ENCODE measurements at regions not wholly inside any gene's neighbourhood (a gene's known extent, or its start where the extent isn't known, plus 50 kb on each side); places are given as distances from the start of the nearest gene placed in this dataset.

DNA sequence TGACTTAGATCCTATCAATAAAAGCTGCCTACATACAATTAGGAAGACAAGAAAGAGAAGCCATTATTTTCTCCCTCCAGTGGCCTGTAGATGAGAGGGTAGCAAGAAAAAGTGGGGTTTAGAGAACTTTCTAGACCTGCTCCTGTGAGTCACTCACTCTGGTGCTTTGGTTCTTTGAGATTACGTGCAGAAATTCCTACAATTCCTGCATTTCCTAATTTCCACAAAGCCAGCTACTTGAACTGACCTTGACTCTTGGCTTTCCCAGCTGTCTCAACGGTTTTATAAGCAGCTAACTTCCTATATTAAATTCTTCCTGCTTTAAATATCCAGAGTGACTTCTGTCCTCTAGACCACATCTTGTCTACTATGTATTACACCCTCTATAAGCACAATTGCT lies 899.5 kb upstream of the KLHL29 start:
- no peak overlapping the region for H3K4me3 ChIP-seq (ENCODE audit: low read depth, low read length)
- H3K36me3 ChIP-seq (ENCODE audit: control insufficient read depth in 2 of 2, insufficient read depth in 1 of 2, low read length in 2 of 2) = no peaks in the 10 kb centered on the region
- no peaks in the 10 kb centered on the region for H3K9me3 ChIP-seq (ENCODE audit: control insufficient read depth, insufficient read depth, low read depth, low read length)
- TF ChIP-seq ZNF621 (tag by site-specific recombination; IDR thresholded peaks at IDR 0.05) (no peak), TCF7L2 (IDR thresholded peaks at IDR 0.05; ENCODE audit: borderline replicate concordance, low read depth, low read length) (no peak)
- H3K27ac ChIP-seq (ENCODE audit: extremely low read depth, low read depth, low read length) = no peak overlapping the region
- no peaks in the 10 kb centered on the region for H3K4me1 ChIP-seq (ENCODE audit: control insufficient read depth, insufficient read depth, low read length)
- ChIA-PET CTCF (no interaction called here), POLR2A (no interaction called here)

DNA sequence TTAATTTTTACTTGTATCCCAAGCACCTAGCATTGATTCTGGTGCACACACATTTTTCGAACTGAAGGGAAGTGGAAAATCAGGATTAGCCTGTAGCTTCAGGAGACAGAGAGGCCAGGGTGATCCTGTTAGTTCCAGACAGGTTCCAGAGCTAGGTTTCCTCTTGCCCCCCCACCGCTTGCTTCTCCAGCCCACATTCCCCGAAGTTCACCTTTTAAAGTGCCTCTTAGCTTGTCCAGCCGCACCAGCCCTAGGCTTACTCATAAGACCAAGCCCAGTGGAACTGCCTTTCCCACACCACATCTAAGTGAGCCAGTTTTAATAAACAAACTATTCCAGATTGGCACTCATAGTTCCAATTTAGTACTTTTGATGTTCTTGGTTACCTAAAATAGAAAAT lies 898.6 kb upstream of the KLHL29 start:
- Histone ChIP-seq H3K4me1 (ENCODE audit: control insufficient read depth, insufficient read depth, low read length) (no peaks in the 10 kb centered on the region), H3K9me3 (ENCODE audit: control insufficient read depth, insufficient read depth, low read depth, low read length) (no peaks in the 10 kb centered on the region), H3K36me3 (ENCODE audit: control insufficient read depth in 2 of 2, insufficient read depth in 1 of 2, low read length in 2 of 2) (no peaks in the 10 kb centered on the region), H3K27ac (ENCODE audit: extremely low read depth, low read depth, low read length) (no peak overlapping the region), H3K4me3 (ENCODE audit: low read depth, low read length) (no peak overlapping the region)
- POLR2A ChIA-PET = no interaction called here
- TF ChIP-seq ZNF366 (tag by site-specific recombination; conservative IDR thresholded peaks at IDR 0.05) = no peak
- no peak for TF ChIP-seq ZNF133 (tag by site-specific recombination; IDR thresholded peaks at IDR 0.05)
- no peak for TF ChIP-seq SETDB1 (IDR thresholded peaks at IDR 0.05; ENCODE audit: insufficient read length, low read length)
- CTCF ChIA-PET = no interaction called here

DNA sequence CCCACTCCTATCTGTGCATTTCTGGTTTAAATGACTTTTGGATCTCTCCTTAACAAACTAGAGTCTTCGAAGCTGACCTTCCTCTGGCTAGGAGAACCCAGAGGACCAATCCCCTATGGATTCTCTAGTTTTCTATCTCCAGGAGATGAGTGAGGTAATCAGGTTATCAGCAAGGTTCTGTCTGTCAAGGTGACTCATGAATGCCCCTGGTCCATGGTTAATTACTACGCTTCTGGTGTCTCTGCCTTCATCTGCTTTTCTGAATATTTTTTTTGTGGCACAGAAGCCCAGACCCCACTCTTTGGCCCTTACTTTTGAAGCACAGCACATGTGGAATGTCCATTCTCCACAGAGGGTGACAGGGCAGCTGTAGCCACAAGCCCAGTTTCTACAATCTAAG lies 897.9 kb upstream of the KLHL29 start:
- no peak overlapping the region for H3K4me3 ChIP-seq (ENCODE audit: low read depth, low read length)
- H3K27ac ChIP-seq (ENCODE audit: extremely low read depth, low read depth, low read length) = no peak overlapping the region
- TF ChIP-seq, protein P1, sequence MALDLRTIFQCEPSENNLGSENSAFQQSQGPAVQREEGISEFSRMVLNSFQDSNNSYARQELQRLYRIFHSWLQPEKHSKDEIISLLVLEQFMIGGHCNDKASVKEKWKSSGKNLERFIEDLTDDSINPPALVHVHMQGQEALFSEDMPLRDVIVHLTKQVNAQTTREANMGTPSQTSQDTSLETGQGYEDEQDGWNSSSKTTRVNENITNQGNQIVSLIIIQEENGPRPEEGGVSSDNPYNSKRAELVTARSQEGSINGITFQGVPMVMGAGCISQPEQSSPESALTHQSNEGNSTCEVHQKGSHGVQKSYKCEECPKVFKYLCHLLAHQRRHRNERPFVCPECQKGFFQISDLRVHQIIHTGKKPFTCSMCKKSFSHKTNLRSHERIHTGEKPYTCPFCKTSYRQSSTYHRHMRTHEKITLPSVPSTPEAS (tag by site-specific recombination; IDR thresholded peaks at IDR 0.05) = no peak
- no peak for TF ChIP-seq ZNF660 (tag by site-specific recombination; IDR thresholded peaks at IDR 0.05)
- TF ChIP-seq ZNF175 (tag by site-specific recombination; IDR thresholded peaks at IDR 0.05) = no peak
- no peak for TF ChIP-seq ZSCAN16 (tag by site-specific recombination; IDR thresholded peaks at IDR 0.05)
- no peak for TF ChIP-seq ZNF837 (tag by site-specific recombination; IDR thresholded peaks at IDR 0.05)
- TF ChIP-seq SCRT1 (tag by site-specific recombination; IDR thresholded peaks at IDR 0.05; ENCODE audit: borderline replicate concordance) = no peak
- TF ChIP-seq GLI2 (tag by site-specific recombination; IDR thresholded peaks at IDR 0.05; ENCODE audit: borderline replicate concordance, low read depth) = no peak
- TF ChIP-seq KLF7 (tag by site-specific recombination; IDR thresholded peaks at IDR 0.05; ENCODE audit: borderline replicate concordance) = no peak
- TF ChIP-seq, protein P2, sequence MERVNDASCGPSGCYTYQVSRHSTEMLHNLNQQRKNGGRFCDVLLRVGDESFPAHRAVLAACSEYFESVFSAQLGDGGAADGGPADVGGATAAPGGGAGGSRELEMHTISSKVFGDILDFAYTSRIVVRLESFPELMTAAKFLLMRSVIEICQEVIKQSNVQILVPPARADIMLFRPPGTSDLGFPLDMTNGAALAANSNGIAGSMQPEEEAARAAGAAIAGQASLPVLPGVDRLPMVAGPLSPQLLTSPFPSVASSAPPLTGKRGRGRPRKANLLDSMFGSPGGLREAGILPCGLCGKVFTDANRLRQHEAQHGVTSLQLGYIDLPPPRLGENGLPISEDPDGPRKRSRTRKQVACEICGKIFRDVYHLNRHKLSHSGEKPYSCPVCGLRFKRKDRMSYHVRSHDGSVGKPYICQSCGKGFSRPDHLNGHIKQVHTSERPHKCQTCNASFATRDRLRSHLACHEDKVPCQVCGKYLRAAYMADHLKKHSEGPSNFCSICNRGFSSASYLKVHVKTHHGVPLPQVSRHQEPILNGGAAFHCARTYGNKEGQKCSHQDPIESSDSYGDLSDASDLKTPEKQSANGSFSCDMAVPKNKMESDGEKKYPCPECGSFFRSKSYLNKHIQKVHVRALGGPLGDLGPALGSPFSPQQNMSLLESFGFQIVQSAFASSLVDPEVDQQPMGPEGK (tag by site-specific recombination; IDR thresholded peaks at IDR 0.05) = no peak
- TF ChIP-seq TCF7L2 (IDR thresholded peaks at IDR 0.05; ENCODE audit: borderline replicate concordance, low read depth, low read length) = no peak
- TF ChIP-seq, protein P3, sequence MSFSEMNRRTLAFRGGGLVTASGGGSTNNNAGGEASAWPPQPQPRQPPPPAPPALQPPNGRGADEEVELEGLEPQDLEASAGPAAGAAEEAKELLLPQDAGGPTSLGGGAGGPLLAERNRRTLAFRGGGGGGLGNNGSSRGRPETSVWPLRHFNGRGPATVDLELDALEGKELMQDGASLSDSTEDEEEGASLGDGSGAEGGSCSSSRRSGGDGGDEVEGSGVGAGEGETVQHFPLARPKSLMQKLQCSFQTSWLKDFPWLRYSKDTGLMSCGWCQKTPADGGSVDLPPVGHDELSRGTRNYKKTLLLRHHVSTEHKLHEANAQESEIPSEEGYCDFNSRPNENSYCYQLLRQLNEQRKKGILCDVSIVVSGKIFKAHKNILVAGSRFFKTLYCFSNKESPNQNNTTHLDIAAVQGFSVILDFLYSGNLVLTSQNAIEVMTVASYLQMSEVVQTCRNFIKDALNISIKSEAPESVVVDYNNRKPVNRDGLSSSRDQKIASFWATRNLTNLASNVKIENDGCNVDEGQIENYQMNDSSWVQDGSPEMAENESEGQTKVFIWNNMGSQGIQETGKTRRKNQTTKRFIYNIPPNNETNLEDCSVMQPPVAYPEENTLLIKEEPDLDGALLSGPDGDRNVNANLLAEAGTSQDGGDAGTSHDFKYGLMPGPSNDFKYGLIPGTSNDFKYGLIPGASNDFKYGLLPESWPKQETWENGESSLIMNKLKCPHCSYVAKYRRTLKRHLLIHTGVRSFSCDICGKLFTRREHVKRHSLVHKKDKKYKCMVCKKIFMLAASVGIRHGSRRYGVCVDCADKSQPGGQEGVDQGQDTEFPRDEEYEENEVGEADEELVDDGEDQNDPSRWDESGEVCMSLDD (tag by site-specific recombination; IDR thresholded peaks at IDR 0.05) = no peak
- TF ChIP-seq ZNF514 (tag by site-specific recombination; IDR thresholded peaks at IDR 0.05) = no peak
- no peak for TF ChIP-seq ZNF341 (tag by site-specific recombination; IDR thresholded peaks at IDR 0.05; ENCODE audit: low read depth)
- TF ChIP-seq, protein P4, sequence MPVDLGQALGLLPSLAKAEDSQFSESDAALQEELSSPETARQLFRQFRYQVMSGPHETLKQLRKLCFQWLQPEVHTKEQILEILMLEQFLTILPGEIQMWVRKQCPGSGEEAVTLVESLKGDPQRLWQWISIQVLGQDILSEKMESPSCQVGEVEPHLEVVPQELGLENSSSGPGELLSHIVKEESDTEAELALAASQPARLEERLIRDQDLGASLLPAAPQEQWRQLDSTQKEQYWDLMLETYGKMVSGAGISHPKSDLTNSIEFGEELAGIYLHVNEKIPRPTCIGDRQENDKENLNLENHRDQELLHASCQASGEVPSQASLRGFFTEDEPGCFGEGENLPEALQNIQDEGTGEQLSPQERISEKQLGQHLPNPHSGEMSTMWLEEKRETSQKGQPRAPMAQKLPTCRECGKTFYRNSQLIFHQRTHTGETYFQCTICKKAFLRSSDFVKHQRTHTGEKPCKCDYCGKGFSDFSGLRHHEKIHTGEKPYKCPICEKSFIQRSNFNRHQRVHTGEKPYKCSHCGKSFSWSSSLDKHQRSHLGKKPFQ (tag by site-specific recombination; IDR thresholded peaks at IDR 0.05) = no peak
- TF ChIP-seq, protein P5, sequence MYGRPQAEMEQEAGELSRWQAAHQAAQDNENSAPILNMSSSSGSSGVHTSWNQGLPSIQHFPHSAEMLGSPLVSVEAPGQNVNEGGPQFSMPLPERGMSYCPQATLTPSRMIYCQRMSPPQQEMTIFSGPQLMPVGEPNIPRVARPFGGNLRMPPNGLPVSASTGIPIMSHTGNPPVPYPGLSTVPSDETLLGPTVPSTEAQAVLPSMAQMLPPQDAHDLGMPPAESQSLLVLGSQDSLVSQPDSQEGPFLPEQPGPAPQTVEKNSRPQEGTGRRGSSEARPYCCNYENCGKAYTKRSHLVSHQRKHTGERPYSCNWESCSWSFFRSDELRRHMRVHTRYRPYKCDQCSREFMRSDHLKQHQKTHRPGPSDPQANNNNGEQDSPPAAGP (tag by site-specific recombination; IDR thresholded peaks at IDR 0.05) = no peak
- TF ChIP-seq ZNF24 (tag by site-specific recombination; IDR thresholded peaks at IDR 0.05) = no peak
- no peaks in the 10 kb centered on the region for H3K36me3 ChIP-seq (ENCODE audit: control insufficient read depth in 2 of 2, insufficient read depth in 1 of 2, low read length in 2 of 2)
- H3K9me3 ChIP-seq (ENCODE audit: control insufficient read depth, insufficient read depth, low read depth, low read length) = no peaks in the 10 kb centered on the region
- ChIA-PET POLR2A (no interaction called here), CTCF (no interaction called here)
- no peaks in the 10 kb centered on the region for H3K4me1 ChIP-seq (ENCODE audit: control insufficient read depth, insufficient read depth, low read length)

Data from HEK293 (cell line).